PC-3 (cell line): ENCODE measurements at regions not wholly inside any gene's neighbourhood (a gene's known extent, or its start where the extent isn't known, plus 50 kb on each side); places are given as distances from the start of the nearest gene placed in this dataset.

Experiments used
- ATAC-seq: fragments of 200-7000 bp; cut with Tn5 transposase; 2 replicates; pipeline ENCODE4 v1.9.1; 2020; ENCODE audit warnings: mild to moderate bottlenecking, moderate library complexity
- BruUV-seq: library from RNA; stranded (reverse); fragments of 400-500 nt; replicated peaks from 2 replicates; lab custom pipeline; 2021; lab: Mats Ljungman, UMichigan
- CTCF ChIA-PET: fragments of 300-600 bp; sonication (Branson Sonifier 250); formaldehyde crosslinking; loops from one replicate; lab custom pipeline; 2022; ENCODE audit warnings: antibody characterized with exemption; lab: Charles Lee
- POLR2A ChIA-PET: fragments of 300-600 bp; sonication (Branson Sonifier 250); formaldehyde crosslinking; loops from one replicate; lab custom pipeline; 2022; ENCODE audit warnings: antibody characterized with exemption; ENCODE audit not compliant: unreplicated experiment; lab: Charles Lee
- DNase-seq: peaks from one replicate; pipeline ENCODE4 v3.0.0-alpha.2; 2015
- H2AFZ ChIP-seq: fragments of 300-600 bp; sonication (generic); 2 replicates; pipeline ENCODE4 v1.6.0; 2016; ENCODE audit warnings: antibody characterized with exemption, low read length
- H3F3A ChIP-seq: fragments of 300-600 bp; sonication (generic); one replicate; pipeline ENCODE4 v1.6.0; 2017; ENCODE audit warnings: antibody characterized with exemption, low read length, control low read depth, mild to moderate bottlenecking; ENCODE audit not compliant: unreplicated experiment
- H3K27ac ChIP-seq: fragments of 300-600 bp; sonication (generic); 2 replicates; pipeline ENCODE4 v1.5.1; 2016; ENCODE audit warnings: mild to moderate bottlenecking, low read length
- H3K27me3 ChIP-seq: fragments of 300-600 bp; sonication (generic); 2 replicates; pipeline ENCODE4 v1.6.1; 2016; ENCODE audit warnings: low read length, mixed read lengths
- H3K36me3 ChIP-seq: fragments of 300-600 bp; sonication (generic); 2 replicates; pipeline ENCODE4 v1.6.1; 2016; ENCODE audit warnings: low read depth, mixed run types, low read length, mixed read lengths
- H3K4me1 ChIP-seq: fragments of 300-600 bp; sonication (generic); 2 replicates; pipeline ENCODE4 v1.5.1; 2016; ENCODE audit warnings: low read length; ENCODE audit not compliant: insufficient read depth
- H3K4me2 ChIP-seq: fragments of 300-600 bp; sonication (generic); 2 replicates; pipeline ENCODE4 v1.6.0; 2016; ENCODE audit warnings: low read length
- H3K4me3 ChIP-seq: fragments of 300-600 bp; sonication (generic); 2 replicates; pipeline ENCODE4 v1.5.1; 2016; ENCODE audit warnings: mild to moderate bottlenecking, low read length, mixed read lengths
- H3K79me2 ChIP-seq: fragments of 300-600 bp; sonication (generic); 2 replicates; pipeline ENCODE4 v1.6.1; 2017; ENCODE audit warnings: low read length, mixed read lengths
- H3K9ac ChIP-seq: fragments of 300-600 bp; sonication (generic); 2 replicates; pipeline ENCODE4 v1.6.0; 2016; ENCODE audit warnings: mild to moderate bottlenecking, low read length
- H3K9me2 ChIP-seq: fragments of 300-600 bp; sonication (generic); replicated peaks from 2 replicates; pipeline ENCODE4 v1.6.1; 2016; ENCODE audit warnings: mixed run types, low read length, mixed read lengths
- H3K9me3 ChIP-seq: fragments of 300-600 bp; sonication (generic); 2 replicates; pipeline ENCODE4 v1.6.1; 2016; ENCODE audit warnings: low read length, mixed read lengths
- H4K20me1 ChIP-seq: fragments of 300-600 bp; sonication (generic); 2 replicates; pipeline ENCODE4 v1.6.1; 2016; ENCODE audit warnings: low read length, mixed read lengths
- EZH2 ChIP-seq: fragments of 300-600 bp; sonication (generic); IDR thresholded peaks from one replicate; pipeline ENCODE4 v1.6.1; 2017; ENCODE audit warnings: antibody characterized with exemption, mild to moderate bottlenecking, low read length; ENCODE audit not compliant: unreplicated experiment
- EZH2phosphoT487 ChIP-seq: fragments of 300-600 bp; sonication (generic); IDR thresholded peaks from 2 replicates; pipeline ENCODE4 v1.6.1; 2018; ENCODE audit warnings: mild to moderate bottlenecking, antibody characterized with exemption, low read length, borderline replicate concordance
- intact Hi-C: fragments of 100-400 bp; cut with micrococcal nuclease; formaldehyde crosslinking; loops from 2 replicates; pipeline ENCODE4 v1.9.0; 2023
- TF ChIP-seq, protein P1 (sequence below): fragments of 300-600 bp; sonication (generic); conservative IDR thresholded peaks from 2 replicates; pipeline ENCODE4 v1.5.1; 2017; ENCODE audit warnings: antibody characterized with exemption, low read depth, mild to moderate bottlenecking, low read length

DNA sequence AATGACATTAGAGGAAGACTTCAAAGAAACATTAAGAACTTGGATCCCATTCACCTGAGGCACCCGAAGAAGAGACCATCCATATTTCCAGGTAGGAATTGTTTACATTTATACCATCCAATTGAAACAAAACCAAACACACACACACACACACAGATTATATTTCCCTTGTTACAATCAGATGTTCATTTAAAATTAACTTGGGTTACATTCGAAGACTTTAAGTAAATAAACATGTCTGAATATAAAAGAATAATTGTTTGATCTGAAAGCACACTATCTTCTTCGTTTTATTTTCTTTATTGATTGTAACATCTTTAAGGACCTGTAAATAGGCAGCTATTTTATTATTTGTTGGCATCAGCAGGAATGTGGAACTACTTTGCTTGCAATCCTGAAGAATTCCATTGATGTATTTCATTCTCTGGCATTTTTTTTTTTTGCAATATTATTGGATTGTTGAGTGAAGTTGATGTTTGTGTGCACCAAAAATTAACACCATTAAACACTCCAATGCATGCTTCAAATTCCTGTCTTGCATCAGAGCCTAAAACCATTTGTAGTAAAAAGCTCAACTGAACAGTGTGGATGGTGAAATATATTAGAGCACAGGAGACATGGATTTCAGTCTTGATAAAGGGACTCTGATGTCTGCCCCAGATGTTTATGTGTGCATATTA lies 85.3 kb upstream of the FRY start:
- Histone ChIP-seq H3K79me2 (no peaks in the 10 kb centered on the region), H3K27ac (peak overlapping the region; percentile 43; the same call in 1 of the 2 replicates), H3K9me3 (no peaks in the 10 kb centered on the region), H3K9ac (no peak overlapping the region), H3K4me3 (peak overlapping the region; percentile 53), H3K4me2 (peak overlapping the region; percentile 83), H2AFZ (peak overlapping the region; percentile 66), H4K20me1 (no peaks in the 10 kb centered on the region), H3F3A (no peaks in the 10 kb centered on the region), H3K36me3 (no peaks in the 10 kb centered on the region), H3K4me1 (peaks cover 26% of the 10 kb centered on the region), H3K9me2 (no peaks in the 10 kb centered on the region), H3K27me3 (no peaks in the 10 kb centered on the region)
- no TSS peak for BruUV-seq
- DNase-seq, result no peak
- intact Hi-C loops, result no loop called here
- ChIA-PET POLR2A (no interaction called here), CTCF (no interaction called here)
- ATAC-seq, result no peak
- TF ChIP-seq EZH2 (no peak), EZH2phosphoT487 (no peak)
- TF ChIP-seq, protein P1, sequence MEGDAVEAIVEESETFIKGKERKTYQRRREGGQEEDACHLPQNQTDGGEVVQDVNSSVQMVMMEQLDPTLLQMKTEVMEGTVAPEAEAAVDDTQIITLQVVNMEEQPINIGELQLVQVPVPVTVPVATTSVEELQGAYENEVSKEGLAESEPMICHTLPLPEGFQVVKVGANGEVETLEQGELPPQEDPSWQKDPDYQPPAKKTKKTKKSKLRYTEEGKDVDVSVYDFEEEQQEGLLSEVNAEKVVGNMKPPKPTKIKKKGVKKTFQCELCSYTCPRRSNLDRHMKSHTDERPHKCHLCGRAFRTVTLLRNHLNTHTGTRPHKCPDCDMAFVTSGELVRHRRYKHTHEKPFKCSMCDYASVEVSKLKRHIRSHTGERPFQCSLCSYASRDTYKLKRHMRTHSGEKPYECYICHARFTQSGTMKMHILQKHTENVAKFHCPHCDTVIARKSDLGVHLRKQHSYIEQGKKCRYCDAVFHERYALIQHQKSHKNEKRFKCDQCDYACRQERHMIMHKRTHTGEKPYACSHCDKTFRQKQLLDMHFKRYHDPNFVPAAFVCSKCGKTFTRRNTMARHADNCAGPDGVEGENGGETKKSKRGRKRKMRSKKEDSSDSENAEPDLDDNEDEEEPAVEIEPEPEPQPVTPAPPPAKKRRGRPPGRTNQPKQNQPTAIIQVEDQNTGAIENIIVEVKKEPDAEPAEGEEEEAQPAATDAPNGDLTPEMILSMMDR, result no peak

DNA sequence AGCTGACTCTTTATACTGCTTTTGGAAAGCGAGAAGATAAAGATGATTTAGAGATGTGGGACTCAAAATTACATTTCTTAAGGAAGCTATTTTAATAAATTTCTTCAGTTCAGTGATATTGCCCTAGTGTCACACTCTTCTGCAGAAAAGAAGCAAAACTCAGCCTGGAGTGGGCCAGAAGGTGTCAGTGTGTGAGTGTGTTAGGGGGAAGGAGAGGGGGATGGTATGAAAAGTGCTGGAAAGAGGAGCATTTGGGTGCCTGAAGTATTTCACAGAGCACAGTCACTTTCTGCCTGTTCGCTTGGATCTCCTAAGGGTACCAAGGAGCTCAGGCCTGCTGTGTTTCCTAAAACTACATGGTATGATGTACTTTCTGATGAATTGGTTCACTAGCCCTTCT lies 84.5 kb upstream of the FRY start:
- H3K4me1 ChIP-seq, result peaks cover 30% of the 10 kb centered on the region
- no peaks in the 10 kb centered on the region for H4K20me1 ChIP-seq
- H3K9me3 ChIP-seq, result no peaks in the 10 kb centered on the region
- H3F3A ChIP-seq, result no peaks in the 10 kb centered on the region
- H3K36me3 ChIP-seq, result no peaks in the 10 kb centered on the region
- no peak overlapping the region for H3K4me3 ChIP-seq
- no peaks in the 10 kb centered on the region for H3K9me2 ChIP-seq
- H3K9ac ChIP-seq, result no peak overlapping the region
- intact Hi-C loops, result no loop called here
- ChIA-PET CTCF (no interaction called here), POLR2A (no interaction called here)
- H3K27ac ChIP-seq, result no peak overlapping the region
- DNase-seq (no peak), ATAC-seq (no peak)
- TF ChIP-seq, protein P1, result no peak
- TF ChIP-seq EZH2phosphoT487 (no peak), EZH2 (no peak)
- no TSS peak for BruUV-seq
- no peak overlapping the region for H2AFZ ChIP-seq
- H3K79me2 ChIP-seq, result no peaks in the 10 kb centered on the region
- H3K4me2 ChIP-seq, result no peak overlapping the region
- H3K27me3 ChIP-seq, result no peaks in the 10 kb centered on the region

DNA sequence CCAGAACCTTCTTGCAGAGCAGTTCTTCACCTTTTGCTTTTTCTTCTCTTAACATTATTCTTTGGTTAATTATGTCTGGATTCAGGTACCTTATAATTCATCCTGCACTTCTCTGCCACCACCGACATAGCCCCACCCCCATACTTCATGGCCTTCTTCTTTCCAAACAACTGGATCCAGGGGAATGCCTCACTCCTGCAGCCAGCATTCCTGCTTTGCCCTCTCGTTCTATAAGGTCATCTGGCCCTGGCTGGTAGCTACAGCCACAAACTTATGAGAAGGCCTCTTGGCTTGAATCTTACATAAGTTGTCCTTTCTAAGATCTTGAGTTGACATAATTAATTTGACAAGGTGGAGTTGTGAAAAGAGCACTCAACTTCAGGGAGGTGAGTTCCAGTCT lies 84.1 kb upstream of the FRY start:
- H3K27me3 ChIP-seq, result no peaks in the 10 kb centered on the region
- no peaks in the 10 kb centered on the region for H3K9me2 ChIP-seq
- H3K36me3 ChIP-seq, result no peaks in the 10 kb centered on the region
- ChIA-PET CTCF (no interaction called here), POLR2A (no interaction called here)
- no TSS peak for BruUV-seq
- H3F3A ChIP-seq, result no peaks in the 10 kb centered on the region
- H3K27ac ChIP-seq, result no peak overlapping the region
- H3K4me2 ChIP-seq, result no peak overlapping the region
- intact Hi-C loops, result no loop called here
- H3K79me2 ChIP-seq, result no peaks in the 10 kb centered on the region
- H3K9ac ChIP-seq, result no peak overlapping the region
- H3K4me1 ChIP-seq, result peaks cover 30% of the 10 kb centered on the region
- H3K9me3 ChIP-seq, result no peaks in the 10 kb centered on the region
- DNase-seq, result no peak
- TF ChIP-seq EZH2, result no peak
- TF ChIP-seq, protein P1, result no peak
- TF ChIP-seq EZH2phosphoT487, result no peak
- H3K4me3 ChIP-seq, result no peak overlapping the region
- no peak overlapping the region for H2AFZ ChIP-seq
- no peaks in the 10 kb centered on the region for H4K20me1 ChIP-seq
- no peak for ATAC-seq
